H1 (cell line): ENCODE measurements at regions not wholly inside any gene's neighbourhood (a gene's known extent, or its start where the extent isn't known, plus 50 kb on each side); places are given as distances from the start of the nearest gene placed in this dataset.

Experiments used
- CTCF ChIA-PET: fragments of 300-600 bp; sonication (Branson Sonifier 250); formaldehyde crosslinking; loops from one replicate; lab custom pipeline; 2021; ENCODE audit not compliant: partially characterized antibody; lab: Charles Lee
- POLR2A ChIA-PET: fragments of 300-600 bp; sonication (Branson Sonifier 250); formaldehyde crosslinking; loops from one replicate; lab custom pipeline; 2021; ENCODE audit warnings: inconsistent platforms; ENCODE audit not compliant: partially characterized antibody; lab: Charles Lee
- DNase-seq, 2 experiments: peaks; one replicate each; pipeline versions ENCODE4 v3.0.0 to v3.0.0-alpha.2; 2010 to 2022; ENCODE audit warnings: low spot score in 2 of 2, low read depth in 1 of 2, mixed read lengths in 1 of 2
- FAIRE-seq: peaks from 2 replicates; lab custom pipeline; 2011; peaks lifted over from hg19 to GRCh38; lab: Jason Lieb, UNC
- H2AFZ ChIP-seq: 2 replicates; pipeline ENCODE4 v1.8.1; 2012; ENCODE audit warnings: low read length, inconsistent platforms
- H2AK5ac ChIP-seq: 2 replicates; pipeline ENCODE4 v1.6.1; 2013; ENCODE audit warnings: low read depth, low read length
- H2BK120ac ChIP-seq: replicated peaks from 2 replicates; pipeline ENCODE3; 2013; ENCODE audit warnings: low read depth, low read length, inconsistent platforms
- H2BK12ac ChIP-seq: 2 replicates; pipeline ENCODE4 v1.6.1; 2013; ENCODE audit warnings: low read depth, low read length
- H2BK15ac ChIP-seq: 2 replicates; pipeline ENCODE4 v1.6.1; 2013; ENCODE audit warnings: low read length
- H2BK20ac ChIP-seq: 2 replicates; pipeline ENCODE4 v1.6.1; 2013; ENCODE audit warnings: low read length
- H2BK5ac ChIP-seq: 2 replicates; pipeline ENCODE4 v1.6.1; 2013; ENCODE audit warnings: low read depth, low read length
- H3K14ac ChIP-seq: 2 replicates; pipeline ENCODE4 v1.6.1; 2013; ENCODE audit warnings: inconsistent platforms; ENCODE audit not compliant: insufficient read length
- H3K18ac ChIP-seq: 2 replicates; pipeline ENCODE4 v1.6.1; 2013; ENCODE audit warnings: low read length; ENCODE audit errors: extremely low read depth
- H3K23ac ChIP-seq: 2 replicates; pipeline ENCODE4 v1.6.1; 2013; ENCODE audit warnings: inconsistent platforms; ENCODE audit not compliant: insufficient read length
- H3K23me2 ChIP-seq: 2 replicates; pipeline ENCODE4 v1.6.1; 2013; ENCODE audit warnings: low read depth, low read length
- H3K27ac ChIP-seq: 2 replicates; pipeline ENCODE4 v1.6.1; 2011; ENCODE audit warnings: low read depth, low read length, inconsistent platforms
- H3K27me3 ChIP-seq, 4 experiments: replicated peaks in 1 of 4; 1 replicate in 1 of 4; 2 replicates in 3 of 4; pipeline versions ENCODE4 v1.6.1 to v1.8.1; 2011 to 2013; ENCODE audit warnings: low read length in 3 of 4, mild to moderate bottlenecking in 3 of 4, inconsistent platforms in 2 of 4, mixed read lengths in 2 of 4, moderate library complexity in 1 of 4; ENCODE audit not compliant: control insufficient read depth in 3 of 4, insufficient read depth in 3 of 4; ENCODE audit errors: extremely low read depth in 1 of 4
- H3K36me3 ChIP-seq, 4 experiments: 2 replicates each; pipeline versions ENCODE4 v1.6.1 to v1.8.1; 2011 to 2013; ENCODE audit warnings: mild to moderate bottlenecking in 4 of 4, low read length in 3 of 4, moderate library complexity in 2 of 4, control low read depth in 1 of 4, inconsistent platforms in 1 of 4; ENCODE audit not compliant: insufficient read depth in 4 of 4, control insufficient read depth in 2 of 4
- H3K4ac ChIP-seq: replicated peaks from 2 replicates; pipeline ENCODE3; 2013; ENCODE audit warnings: low read length, low read depth, mixed read lengths, inconsistent platforms; ENCODE audit not compliant: insufficient read length
- H3K4me1 ChIP-seq, 4 experiments: replicated peaks in 1 of 4; 1 replicate in 1 of 4; 2 replicates in 3 of 4; pipeline versions ENCODE4 v1.6.1 to v1.8.1; 2011 to 2013; ENCODE audit warnings: low read length in 3 of 4, inconsistent platforms in 2 of 4, mixed read lengths in 1 of 4; ENCODE audit not compliant: insufficient read depth in 4 of 4, control insufficient read depth in 3 of 4
- H3K4me2 ChIP-seq, 2 experiments: 2 replicates each; pipeline versions ENCODE4 v1.6.1 to v1.8.1; 2011 to 2013; ENCODE audit warnings: low read depth in 2 of 2, low read length in 2 of 2, control low read depth in 1 of 2, inconsistent platforms in 1 of 2, mild to moderate bottlenecking in 1 of 2; ENCODE audit not compliant: insufficient read depth in 1 of 2
- H3K4me3 ChIP-seq, 4 experiments: fragments of 200-600, 300-600 bp in 1 of 4; sonication (generic), shearing (Covaris generic), sonication (Bioruptor Twin) in 1 of 4; 2 replicates each; pipeline versions ENCODE4 v1.5.1 to v1.8.1; 2011 to 2016; ENCODE audit warnings: low read length in 4 of 4, low read depth in 3 of 4, control low read depth in 2 of 4, inconsistent platforms in 2 of 4, mild to moderate bottlenecking in 2 of 4, mixed read lengths in 1 of 4, moderate library complexity in 1 of 4; ENCODE audit not compliant: insufficient read depth in 2 of 4; ENCODE audit errors: extremely low read depth in 1 of 4
- H3K56ac ChIP-seq: replicated peaks from 2 replicates; pipeline ENCODE3; 2013; ENCODE audit warnings: low read depth, mild to moderate bottlenecking, mixed read lengths, low read length, inconsistent platforms; ENCODE audit not compliant: insufficient read length
- H3K79me1 ChIP-seq: 2 replicates; pipeline ENCODE4 v1.6.1; 2013; ENCODE audit warnings: low read depth, low read length, control low read depth
- H3K79me2 ChIP-seq, 2 experiments: 2 replicates each; pipeline versions ENCODE4 v1.6.1 to v1.8.1; 2012 to 2013; ENCODE audit warnings: low read length in 2 of 2, mild to moderate bottlenecking in 2 of 2, inconsistent platforms in 1 of 2; ENCODE audit not compliant: insufficient read depth in 2 of 2, control insufficient read depth in 1 of 2
- H3K9ac ChIP-seq, 4 experiments: replicated peaks in 1 of 4; 1 replicate in 1 of 4; 2 replicates in 3 of 4; pipeline versions ENCODE4 v1.6.1 to v1.8.1; 2011 to 2013; ENCODE audit warnings: low read depth in 3 of 4, low read length in 3 of 4, control low read depth in 2 of 4, mild to moderate bottlenecking in 2 of 4, moderate library complexity in 2 of 4, inconsistent platforms in 1 of 4; ENCODE audit errors: extremely low read depth in 1 of 4
- H3K9me3 ChIP-seq, 2 experiments: 2 replicates each; pipeline versions ENCODE4 v1.6.1 to v1.8.1; 2012 to 2013; ENCODE audit warnings: mild to moderate bottlenecking in 2 of 2, moderate library complexity in 2 of 2, control low read depth in 1 of 2, inconsistent platforms in 1 of 2, low read depth in 1 of 2, low read length in 1 of 2, mixed read lengths in 1 of 2; ENCODE audit not compliant: insufficient read depth in 2 of 2
- H4K20me1 ChIP-seq, 2 experiments: replicated peaks in 1 of 2; 2 replicates each; pipeline versions ENCODE3 to v1.8.1; 2011 to 2013; ENCODE audit warnings: inconsistent platforms in 2 of 2, low read length in 2 of 2, mild to moderate bottlenecking in 1 of 2; ENCODE audit not compliant: insufficient read depth in 2 of 2, control insufficient read depth in 1 of 2
- H4K5ac ChIP-seq: 2 replicates; pipeline ENCODE4 v1.6.1; 2013; ENCODE audit warnings: low read length, low read depth, mixed read lengths, inconsistent platforms; ENCODE audit not compliant: insufficient read length
- H4K8ac ChIP-seq: 2 replicates; pipeline ENCODE4 v1.8.0; 2013; ENCODE audit warnings: mild to moderate bottlenecking, moderate library complexity, low read length, inconsistent platforms; ENCODE audit not compliant: insufficient read depth; ENCODE audit errors: extremely low read depth
- H4K91ac ChIP-seq: replicated peaks from 2 replicates; pipeline ENCODE3; 2013; ENCODE audit warnings: low read length, mixed read lengths, inconsistent platforms; ENCODE audit not compliant: insufficient read length
- CBX5 ChIP-seq: fragments of 300-800, 300-1000 bp; sonication (generic); IDR thresholded peaks from 2 replicates; pipeline ENCODE4 v1.7.1; 2016; ENCODE audit warnings: antibody characterized with exemption, low read length, low read depth
- KDM1A ChIP-seq: fragments of 200-600, 300-600 bp; sonication (generic); IDR thresholded peaks from 2 replicates; pipeline ENCODE4 v1.7.1; 2016; ENCODE audit warnings: mild to moderate bottlenecking, low read length, borderline replicate concordance
- SIN3A ChIP-seq, 2 experiments: IDR thresholded peaks in 1 of 2; conservative IDR thresholded peaks in 1 of 2; 2 replicates each; pipeline ENCODE4 v1.6.1; 2011 to 2012; ENCODE audit warnings: low read length in 2 of 2, improper control_type of control experiment in 1 of 2, low read depth in 1 of 2, mild to moderate bottlenecking in 1 of 2
- WGBS, 2 experiments: shearing (Covaris generic) in 1 of 2; methylation state at CpG; one replicate each; pipeline versions ENCODE4 v1.1.6 to v1.1.7; 2013 to 2015; ENCODE audit warnings: low lambda C conversion rate in 2 of 2, mixed read lengths in 2 of 2, inconsistent platforms in 1 of 2, low coverage in 1 of 2, missing lambda C conversion rate in 1 of 2; ENCODE audit not compliant: insufficient replicate concordance in 2 of 2, insufficient coverage in 1 of 2, insufficient read length in 1 of 2; ENCODE audit errors: extremely low coverage in 1 of 2, missing lambda C conversion rate in 1 of 2; 5-methylcytosine and 5-hydroxymethylcytosine counted together

DNA sequence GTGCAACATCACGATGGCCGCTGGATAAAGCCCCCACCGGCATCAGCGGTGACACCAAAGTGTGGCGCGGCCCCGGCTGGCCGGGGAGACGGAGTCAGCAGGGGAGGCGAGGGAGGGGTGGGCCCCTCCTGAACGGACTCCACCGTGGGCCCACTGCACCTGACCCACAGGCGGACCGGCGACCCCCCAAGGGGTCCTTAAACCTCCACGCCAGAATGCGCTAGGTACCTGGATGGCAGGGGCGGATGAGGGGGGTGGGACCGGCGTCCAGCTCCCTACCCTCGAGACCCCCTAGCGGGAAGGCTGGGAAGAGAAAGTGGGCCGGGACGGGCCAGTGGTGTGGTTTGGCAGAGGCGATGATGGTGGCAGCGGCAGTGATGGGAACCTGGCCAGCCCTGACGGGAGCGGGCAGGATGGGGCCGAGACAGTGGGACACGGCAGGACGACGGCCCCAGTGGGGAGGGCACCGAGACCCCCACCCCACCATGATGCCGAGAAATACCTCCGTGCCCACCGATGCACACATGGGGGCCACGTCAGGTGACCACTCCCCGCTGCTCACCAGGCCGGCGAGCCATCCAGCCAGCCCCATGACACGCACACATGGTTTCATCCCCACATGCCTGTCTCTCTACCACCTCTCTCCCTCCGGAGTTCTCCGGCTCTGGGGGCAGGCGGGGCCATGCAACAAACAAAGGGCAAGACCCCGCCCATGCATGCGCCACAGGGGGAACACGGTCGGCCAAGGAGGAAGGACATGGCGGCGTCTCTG lies 771.9 kb upstream of the DEFB115 start:
- H3K4me3 ChIP-seq = no peak overlapping the region
- DNase-seq (peak in 1 of 2 experiments; percentile 16), FAIRE-seq (no peak)
- peaks cover 12 to 69% of the 10 kb centered on the region in 2 experiments; a peak in 2 of 4 replicates for H3K9me3 ChIP-seq
- 0 out of 2 replicates have a peak, but pooled peaks have one; percentile 45 for TF ChIP-seq CBX5
- no peak for TF ChIP-seq KDM1A
- no peak for TF ChIP-seq SIN3A (conservative IDR thresholded peaks at IDR 0.05 in 1 of 2, IDR thresholded peaks at IDR 0.05 in 1 of 2; ENCODE audit: low read depth in 1 of 2, low read length in 2 of 2)
- POLR2A ChIA-PET = no interaction called here
- H3K79me1 ChIP-seq = no peaks in the 10 kb centered on the region
- peaks cover 0 to 16% (median 0%) of the 10 kb centered on the region in 4 experiments; a peak in 1 of 8 replicates for H3K36me3 ChIP-seq
- no peak overlapping the region for H4K91ac ChIP-seq
- H3K4me2 ChIP-seq = no peak overlapping the region
- no peak overlapping the region for H2AK5ac ChIP-seq
- no peak overlapping the region for H3K27ac ChIP-seq
- no peak overlapping the region for H2BK15ac ChIP-seq
- H3K4ac ChIP-seq = no peak overlapping the region
- no peak overlapping the region for H3K56ac ChIP-seq
- H4K5ac ChIP-seq = no peak overlapping the region
- no peak overlapping the region for H3K18ac ChIP-seq
- CTCF ChIA-PET = no interaction called here
- H2BK120ac ChIP-seq = no peak overlapping the region
- H3K27me3 ChIP-seq = no peaks in the 10 kb centered on the region
- WGBS, 2 experiments = 95% methylated on average over 31 of the region's 50 CpGs; no CpG with 5 or more reads in 1 of the 2 experiments
- H3K23ac ChIP-seq = no peak overlapping the region
- no peak overlapping the region for H4K8ac ChIP-seq
- H2BK20ac ChIP-seq = no peak overlapping the region
- no peaks in the 10 kb centered on the region for H3K23me2 ChIP-seq
- no peaks in the 10 kb centered on the region for H4K20me1 ChIP-seq
- H2AFZ ChIP-seq = no peak overlapping the region
- no peak overlapping the region for H2BK5ac ChIP-seq
- no peaks in the 10 kb centered on the region for H3K4me1 ChIP-seq
- no peak overlapping the region for H2BK12ac ChIP-seq
- H3K9ac ChIP-seq = no peak overlapping the region
- no peak overlapping the region for H3K14ac ChIP-seq
- H3K79me2 ChIP-seq = no peaks in the 10 kb centered on the region
